ENCODE measurements at regions not wholly inside any gene's neighbourhood (a gene's known extent, or its start where the extent isn't known, plus 50 kb on each side); places are given as distances from the start of the nearest gene placed in this dataset.

GRCh38 chr3:15851735-15852134 lies 54.0 kb upstream of the ANKRD28 start:
- TF ChIP-seq CTCF (IDR thresholded peaks at IDR 0.05) (no peak), POLR2AphosphoS5 (IDR thresholded peaks at IDR 0.05) (no peak)

Measured in prostate gland (tissue), 2 donors.